H54 (cell line): ENCODE measurements at regions not wholly inside any gene's neighbourhood (a gene's known extent, or its start where the extent isn't known, plus 50 kb on each side); places are given as distances from the start of the nearest gene placed in this dataset.

Source experiments
- DNase-seq: peaks from one replicate; pipeline ENCODE4 v3.0.0; 2011; ENCODE audit warnings: low spot score, mixed read lengths; ENCODE audit not compliant: insufficient read length
- FAIRE-seq: peaks from 3 replicates; lab custom pipeline; 2011; peaks lifted over from hg19 to GRCh38; lab: Jason Lieb, UNC
- POLR2A ChIP-seq: IDR thresholded peaks from 2 replicates; pipeline ENCODE4 v1.6.1; 2011; ENCODE audit warnings: low read depth, mild to moderate bottlenecking, low read length

DNA sequence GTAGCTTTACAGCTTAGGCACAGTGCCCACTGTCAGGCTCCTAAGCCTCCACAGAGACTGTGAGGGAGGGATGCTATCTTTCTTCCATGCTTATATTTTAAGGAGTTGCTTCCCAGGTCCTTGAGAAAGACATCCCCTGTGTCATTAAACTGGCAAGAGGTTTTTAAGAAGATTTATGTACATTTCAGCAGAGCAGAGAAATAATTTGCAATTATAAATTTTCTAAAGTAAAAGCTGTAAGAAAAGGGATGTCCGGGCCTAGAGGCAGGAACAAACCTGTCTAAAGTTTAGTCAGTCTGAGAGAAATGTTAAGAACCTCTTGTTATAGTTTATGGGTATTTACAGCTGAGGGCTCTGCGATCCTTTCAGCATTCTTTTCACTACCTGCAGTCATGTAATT, 716.1 kb downstream of the SLC16A7 start:
- TF ChIP-seq POLR2A: no peak
- no peak for DNase-seq
- no peak for FAIRE-seq

DNA sequence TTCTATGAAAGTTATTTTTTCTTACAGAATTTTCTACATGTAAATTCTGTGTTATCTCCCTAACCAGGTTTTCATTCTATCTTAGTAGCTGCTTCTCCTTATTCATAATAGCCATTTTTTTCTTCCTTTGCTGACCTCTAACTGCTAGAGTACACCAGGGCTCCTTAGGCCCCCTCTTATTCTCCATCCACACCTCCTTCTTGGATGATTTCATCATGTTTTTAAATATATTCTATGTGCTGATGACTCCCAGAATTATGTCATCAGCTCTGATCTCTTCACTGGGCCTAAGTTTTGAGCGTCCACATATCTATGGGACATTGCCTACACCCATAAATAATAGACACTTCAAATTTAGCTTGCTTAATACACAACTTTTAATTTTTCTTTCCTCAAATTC, 721.5 kb downstream of the SLC16A7 start:
- no peak for FAIRE-seq
- no peak for DNase-seq
- no peak for TF ChIP-seq POLR2A

DNA sequence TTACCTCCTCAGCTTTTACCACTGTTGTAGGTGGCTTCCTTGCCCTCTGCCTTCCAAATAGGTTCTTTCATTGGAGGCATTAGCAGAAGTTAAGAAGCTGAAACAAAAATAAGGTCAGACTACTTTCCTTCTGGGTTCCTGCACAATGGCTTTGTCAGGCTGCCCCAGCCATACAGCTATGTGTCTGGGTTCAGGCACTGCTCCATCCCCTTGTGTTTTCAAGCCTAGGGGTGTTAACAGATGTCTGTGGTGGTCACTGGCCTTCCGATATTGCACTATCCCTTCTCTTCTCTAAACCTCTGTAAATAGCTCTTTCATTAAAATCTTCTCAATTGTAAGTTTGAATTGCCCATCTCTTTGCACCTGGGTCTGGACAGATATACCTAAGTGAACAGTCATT, 728.9 kb downstream of the SLC16A7 start:
- DNase-seq (no peak), FAIRE-seq (no peak)
- no peak for TF ChIP-seq POLR2A

DNA sequence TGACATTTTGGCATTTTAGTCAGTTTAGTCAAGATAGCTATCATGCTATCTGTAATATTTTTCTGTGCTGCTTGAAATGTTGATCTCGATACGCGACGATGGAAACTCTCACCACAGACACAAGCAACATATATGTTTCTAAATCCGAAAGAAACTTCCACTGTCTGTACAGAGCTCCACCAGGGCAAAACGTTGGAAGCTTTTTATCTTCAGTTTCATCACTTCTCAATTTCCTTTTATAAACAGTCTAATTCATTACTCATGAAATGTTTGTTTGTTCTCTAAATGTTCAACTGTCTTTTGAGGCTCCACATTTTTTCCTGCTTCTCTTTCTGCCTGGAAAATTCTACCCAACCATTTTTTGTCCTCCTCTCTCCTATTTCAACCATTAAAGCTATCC, 737.6 kb downstream of the SLC16A7 start:
- FAIRE-seq: no peak
- TF ChIP-seq POLR2A: no peak
- no peak for DNase-seq

DNA sequence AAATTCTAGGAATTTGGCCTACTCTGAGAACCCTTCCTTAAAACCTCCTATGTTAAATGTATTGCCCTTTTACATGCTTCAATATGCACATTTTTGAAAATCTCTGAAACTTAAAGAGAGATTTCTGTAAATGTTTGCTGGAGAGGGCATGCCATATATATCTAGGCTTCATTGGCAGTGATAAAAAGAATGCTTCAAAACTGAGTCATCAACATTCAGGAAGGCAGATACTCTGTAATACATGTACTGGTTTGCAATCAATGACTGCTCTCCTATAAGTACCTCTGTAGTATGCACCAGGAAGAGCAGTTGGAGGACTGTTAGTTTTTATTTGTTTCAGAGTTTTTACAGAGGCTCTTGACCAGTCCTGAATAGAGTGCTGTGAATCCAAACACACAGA, 739.9 kb downstream of the SLC16A7 start:
- peak; percentile 65 for FAIRE-seq
- no peak for DNase-seq
- no peak for TF ChIP-seq POLR2A

DNA sequence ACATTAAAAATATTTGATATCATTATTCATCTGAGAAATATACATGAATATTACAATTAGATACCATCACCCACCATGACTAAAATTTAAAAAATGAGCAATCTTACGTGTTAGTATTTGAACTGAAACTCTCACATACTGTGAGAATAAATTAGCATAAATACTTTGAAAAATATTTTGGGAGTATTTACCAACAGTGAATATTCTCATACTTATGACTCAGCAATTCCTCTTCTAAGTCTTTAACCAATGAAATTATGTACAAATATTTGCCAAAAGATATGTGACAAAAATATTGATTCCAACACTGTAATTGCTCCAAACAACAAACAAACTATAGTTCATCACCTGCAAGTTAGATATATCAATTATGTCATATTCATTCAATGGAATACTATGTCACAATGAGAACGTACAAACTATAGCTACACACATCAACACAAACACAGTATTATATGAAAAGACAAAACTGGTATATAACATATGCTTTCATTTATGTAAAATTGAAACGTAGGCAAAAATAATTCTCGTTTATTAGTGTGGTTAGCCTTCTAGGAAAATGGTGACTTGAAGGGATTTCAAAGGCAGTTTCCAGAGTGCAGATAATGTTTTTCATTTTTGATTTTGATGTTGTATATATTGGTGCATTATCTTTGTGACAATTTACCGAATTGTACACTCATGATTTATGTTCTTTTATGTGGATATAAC, 742.2 kb downstream of the SLC16A7 start:
- FAIRE-seq: no peak

DNA sequence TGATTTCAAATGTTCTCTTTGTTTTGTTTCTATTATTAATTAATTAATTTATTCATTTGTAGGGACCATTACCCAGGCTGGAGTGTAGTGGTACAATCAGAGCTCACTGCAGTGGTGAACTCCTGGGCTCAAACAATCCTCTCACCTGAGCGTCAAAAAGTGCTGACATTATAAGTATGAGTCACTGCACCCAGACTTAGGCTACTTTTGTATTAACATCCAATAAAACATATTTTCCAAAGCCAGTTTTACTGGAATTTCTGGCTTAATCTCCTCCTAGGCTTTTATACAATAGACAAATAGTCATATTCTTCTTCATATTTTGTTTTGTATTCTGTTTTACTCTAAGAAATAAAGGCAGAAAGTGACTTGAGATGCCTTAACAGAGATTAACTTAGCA, 749.6 kb downstream of the SLC16A7 start:
- TF ChIP-seq POLR2A: no peak
- DNase-seq (no peak), FAIRE-seq (no peak)

More for the DNA sequence above, 742.2 kb downstream of the SLC16A7 start:
- DNase-seq: no peak
- no peak for TF ChIP-seq POLR2A

DNA sequence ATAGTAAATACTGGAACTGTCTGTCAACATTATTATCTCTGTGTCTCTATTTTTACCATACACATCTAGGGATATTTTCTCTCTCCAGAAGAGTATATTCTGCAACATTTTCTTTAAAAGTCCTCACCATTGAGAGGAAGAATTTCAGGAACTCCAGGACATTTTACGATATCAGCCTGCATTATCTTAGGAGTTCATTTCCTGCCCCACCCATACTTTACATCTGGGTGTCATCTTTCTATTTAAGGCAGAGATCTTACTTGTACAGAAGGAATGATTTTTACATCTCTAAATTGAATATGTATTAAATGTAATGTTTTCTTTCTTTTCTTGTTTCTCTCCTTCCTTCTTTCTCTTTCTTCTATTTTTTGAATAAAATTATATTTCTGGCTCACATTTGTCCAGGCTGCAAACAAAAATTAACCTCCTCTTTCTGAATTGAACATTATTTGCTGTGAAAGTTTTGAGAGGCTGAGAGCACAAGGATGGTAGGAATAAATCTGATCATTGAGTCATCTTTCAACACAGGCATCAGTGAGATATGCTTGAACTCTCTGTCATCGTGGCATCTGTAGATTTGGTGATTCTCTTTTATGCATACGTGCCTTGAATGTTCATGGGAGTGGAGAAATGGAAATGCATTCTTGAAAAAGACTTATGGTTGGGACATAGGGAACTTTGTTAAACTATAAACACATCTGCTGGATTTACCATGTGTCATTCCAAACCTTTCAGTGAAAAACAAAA, 753.6 kb downstream of the SLC16A7 start:
- DNase-seq (no peak), FAIRE-seq (no peak)
- TF ChIP-seq POLR2A: no peak

DNA sequence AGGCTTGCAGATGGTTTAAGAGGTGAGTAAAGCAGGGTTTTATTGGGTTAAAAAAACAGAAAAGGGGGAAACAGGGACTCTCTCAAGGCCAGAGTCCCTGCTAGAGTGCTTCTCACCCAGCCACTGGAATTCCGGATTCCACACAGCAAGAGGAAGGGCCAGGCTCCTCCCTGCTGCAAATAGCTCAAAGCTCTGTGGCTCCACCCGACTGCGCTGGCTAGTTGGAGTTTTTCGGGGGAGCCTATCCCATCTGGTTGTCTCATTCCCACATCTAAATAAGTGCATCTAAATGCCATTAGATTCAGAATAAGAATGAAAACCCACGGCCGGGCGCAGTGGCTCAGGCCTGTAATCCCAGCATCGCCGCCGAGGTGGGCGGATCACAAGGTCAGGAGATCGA, 791.5 kb downstream of the SLC16A7 start:
- no peak for DNase-seq
- no peak for FAIRE-seq

DNA sequence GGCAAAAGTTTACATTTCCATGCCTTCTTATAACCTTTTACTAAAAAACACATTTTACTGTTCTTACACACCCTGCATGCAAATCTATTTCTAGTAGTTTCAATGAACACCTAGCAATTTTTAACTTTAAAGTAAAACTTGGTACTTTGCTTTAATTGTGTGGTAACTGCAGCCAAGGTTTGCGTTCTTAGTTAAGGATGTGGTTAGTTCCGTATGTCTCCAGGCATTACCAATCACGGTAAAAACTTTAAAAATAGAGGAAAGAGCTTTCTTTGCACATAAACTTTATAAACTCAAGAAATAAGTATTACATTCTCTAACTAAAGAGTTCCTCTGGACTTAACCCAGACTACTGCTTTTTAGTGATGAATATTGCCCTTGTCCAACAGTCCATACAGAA, 795.2 kb downstream of the SLC16A7 start:
- DNase-seq (no peak), FAIRE-seq (no peak)
- TF ChIP-seq POLR2A: no peak

More for the DNA sequence above, 791.5 kb downstream of the SLC16A7 start:
- no peak for TF ChIP-seq POLR2A

DNA sequence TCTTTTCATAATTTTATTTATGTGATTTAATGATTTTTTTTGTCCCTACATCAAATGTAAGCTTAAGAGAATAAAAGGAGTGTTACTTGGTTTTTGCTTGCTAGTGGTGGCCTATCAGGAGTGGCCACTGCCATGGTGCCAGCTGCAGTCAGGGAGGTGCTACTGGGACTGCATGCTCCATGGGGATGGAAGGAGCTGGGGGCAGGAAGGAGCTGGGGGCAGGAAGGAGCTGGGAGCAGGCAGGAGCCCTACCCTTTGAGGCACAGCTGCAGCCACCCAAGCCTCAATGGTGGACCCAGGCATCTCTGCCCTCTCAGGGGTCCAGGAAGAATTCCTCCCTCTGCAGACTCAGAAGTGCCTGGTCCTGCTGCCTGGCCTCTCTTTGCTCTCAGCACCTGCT, 796.0 kb downstream of the SLC16A7 start:
- DNase-seq (no peak), FAIRE-seq (no peak)
- no peak for TF ChIP-seq POLR2A

DNA sequence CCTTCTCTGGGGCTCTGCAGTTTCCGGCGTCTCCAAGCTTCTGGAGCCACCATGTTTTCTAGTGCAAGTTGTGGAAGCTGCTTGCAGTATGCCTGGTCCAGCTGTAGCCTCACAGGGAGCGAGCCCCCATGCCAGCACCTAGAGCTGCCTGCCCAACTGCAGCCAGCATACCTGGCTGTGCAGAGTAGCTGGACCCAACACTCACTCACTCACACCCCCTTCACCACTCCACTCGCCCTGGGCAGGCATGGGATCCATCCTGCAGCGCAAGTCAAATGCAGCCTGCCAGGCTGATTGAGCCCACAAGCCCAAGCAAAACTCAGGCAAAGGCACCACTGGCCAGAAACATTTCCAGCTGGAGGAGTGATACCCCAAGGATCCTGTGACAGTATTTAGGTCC, 797.3 kb downstream of the SLC16A7 start:
- no peak for FAIRE-seq
- no peak for TF ChIP-seq POLR2A
- no peak for DNase-seq

DNA sequence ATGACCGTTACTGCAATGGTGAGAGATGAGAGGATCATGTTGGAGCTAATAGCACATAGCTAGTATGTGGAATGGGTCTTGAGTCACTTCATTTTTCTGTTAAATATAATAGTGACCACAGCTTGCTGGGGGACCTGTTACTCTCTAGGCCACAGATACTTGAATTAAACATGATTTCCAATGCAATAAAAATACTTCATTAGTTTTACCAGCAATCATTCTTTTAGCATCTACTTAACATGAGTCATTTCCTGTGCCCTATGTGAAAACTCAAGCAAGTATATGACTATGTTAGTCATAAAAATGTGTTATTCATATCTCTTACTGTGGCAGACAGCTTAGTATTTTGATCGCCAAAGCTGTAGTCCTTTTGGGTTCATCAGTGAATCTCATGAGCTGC, 798.8 kb downstream of the SLC16A7 start:
- TF ChIP-seq POLR2A: no peak
- DNase-seq (peak; percentile 26), FAIRE-seq (peak; percentile 89)

DNA sequence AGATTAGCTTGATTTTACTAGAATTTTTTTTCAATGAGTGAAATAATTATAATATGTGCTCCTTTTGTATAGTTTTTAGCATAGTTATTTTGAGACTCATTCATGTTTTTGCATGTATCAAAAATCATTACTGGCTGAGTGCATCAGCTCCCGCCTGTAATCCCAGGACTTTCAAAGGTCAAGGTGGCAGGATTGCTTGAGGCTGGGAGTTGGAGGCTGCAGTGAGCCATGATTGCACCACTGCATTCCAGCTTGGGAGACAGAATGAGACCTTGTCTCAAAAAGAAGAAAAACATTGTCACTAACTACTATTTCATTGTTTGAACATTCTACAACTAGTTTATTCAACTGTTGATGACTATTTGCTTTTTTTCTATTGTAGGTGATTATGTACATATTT, 802.7 kb downstream of the SLC16A7 start:
- peak; percentile 27 for FAIRE-seq
- no peak for TF ChIP-seq POLR2A
- no peak for DNase-seq

DNA sequence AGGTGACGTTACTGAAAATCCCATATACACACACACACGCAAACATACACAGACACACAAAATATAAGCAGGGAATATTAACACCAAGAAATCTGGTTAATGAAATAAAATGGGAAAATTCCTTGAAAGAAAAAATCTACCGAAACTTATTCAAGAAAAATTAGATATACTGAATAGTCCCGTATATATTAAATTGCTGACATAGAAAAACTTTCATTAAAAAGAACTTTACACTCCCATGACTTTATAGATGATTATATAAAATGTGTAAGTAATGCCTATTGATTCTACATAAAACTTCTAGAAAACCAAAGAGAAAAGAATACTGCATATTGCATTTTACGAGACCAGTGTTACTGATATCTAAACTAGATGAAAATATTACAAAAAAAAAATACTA, 803.2 kb downstream of the SLC16A7 start:
- no peak for TF ChIP-seq POLR2A
- DNase-seq: no peak
- no peak for FAIRE-seq
